Caco-2 (cell line): ENCODE measurements at regions not wholly inside any gene's neighbourhood (a gene's known extent, or its start where the extent isn't known, plus 50 kb on each side); places are given as distances from the start of the nearest gene placed in this dataset.
A peak's percentile ranks its signal among the peaks of the same experiment; 100 is the strongest.

Experiments used
- BruUV-seq: library from RNA; stranded (reverse); fragments of 400-500 nt; replicated peaks from 2 replicates; lab custom pipeline; 2021; lab: Mats Ljungman, UMichigan
- CTCF ChIA-PET: fragments of 300-600 bp; sonication (Branson Sonifier 250); formaldehyde crosslinking; loops from one replicate; lab custom pipeline; 2022; ENCODE audit warnings: antibody characterized with exemption; lab: Charles Lee
- POLR2A ChIA-PET: fragments of 300-600 bp; sonication (Branson Sonifier 250); formaldehyde crosslinking; loops from one replicate; lab custom pipeline; 2022; ENCODE audit warnings: antibody characterized with exemption; lab: Charles Lee
- DNase-seq, 2 experiments: peaks; one replicate each; pipeline versions ENCODE4 v3.0.0 to v3.0.0-alpha.2; 2020 to 2022
- H3K27me3 ChIP-seq: replicated peaks from 2 replicates; pipeline ENCODE4 v1.6.0; 2011; ENCODE audit warnings: low read length; ENCODE audit not compliant: control insufficient read depth, insufficient read depth
- H3K36me3 ChIP-seq: 2 replicates; pipeline ENCODE4 v1.5.1; 2011; ENCODE audit warnings: low read length; ENCODE audit not compliant: control insufficient read depth, insufficient read depth
- H3K4me1 ChIP-seq: fragments of 250-450 bp; sonication (Bioruptor Pico); 2 replicates; pipeline ENCODE4 v1.5.1; 2020; ENCODE audit warnings: mild to moderate bottlenecking
- H3K4me3 ChIP-seq: 2 replicates; pipeline ENCODE4 v1.5.1; 2011; ENCODE audit warnings: low read depth, mild to moderate bottlenecking, control low read depth, low read length
- H3K9me3 ChIP-seq: fragments of 250-450 bp; sonication (Bioruptor Pico); 2 replicates; pipeline ENCODE4 v1.5.1; 2020; ENCODE audit warnings: mild to moderate bottlenecking, moderate library complexity
- H3K27ac Mint-ChIP-seq: one replicate; pipeline ENCODE4 v1.8.0; 2022; ENCODE audit warnings: mixed read lengths; ENCODE audit not compliant: unreplicated experiment
- H3K27me3 Mint-ChIP-seq: one replicate; pipeline ENCODE4 v1.8.0; 2022; ENCODE audit warnings: mixed read lengths; ENCODE audit not compliant: insufficient read depth, unreplicated experiment
- H3K36me3 Mint-ChIP-seq: one replicate; pipeline ENCODE4 v1.8.0; 2022; ENCODE audit warnings: mild to moderate bottlenecking, mixed read lengths; ENCODE audit not compliant: insufficient read depth, unreplicated experiment
- H3K4me1 Mint-ChIP-seq: one replicate; pipeline ENCODE4 v1.8.0; 2022; ENCODE audit warnings: low read depth, mixed read lengths; ENCODE audit not compliant: unreplicated experiment
- H3K4me3 Mint-ChIP-seq: one replicate; pipeline ENCODE4 v1.8.0; 2022; ENCODE audit warnings: mild to moderate bottlenecking, moderate library complexity, mixed read lengths; ENCODE audit not compliant: unreplicated experiment
- H3K9me3 Mint-ChIP-seq: one replicate; pipeline ENCODE4 v1.8.0; 2022; ENCODE audit warnings: mixed read lengths; ENCODE audit not compliant: unreplicated experiment
- intact Hi-C: fragments of 100-400 bp; cut with micrococcal nuclease; formaldehyde crosslinking; loops from one replicate; pipeline ENCODE4 v1.10.0; 2022; ENCODE audit not compliant: unreplicated experiment
- TF ChIP-seq, protein P1 (sequence below), 2 experiments: fragments of 200-600 bp in 1 of 2; IDR thresholded peaks; 1 replicate in 1 of 2; 2 replicates in 1 of 2; pipeline versions ENCODE4 v1.5.1 to v1.8.0; 2011 to 2022; ENCODE audit warnings: antibody characterized with exemption in 1 of 2, control low read depth in 1 of 2, inconsistent platforms in 1 of 2, low read depth in 1 of 2, low read length in 1 of 2, mild to moderate bottlenecking in 1 of 2, moderate library complexity in 1 of 2; ENCODE audit not compliant: insufficient read depth in 1 of 2, severe bottlenecking in 1 of 2, unreplicated experiment in 1 of 2

DNA sequence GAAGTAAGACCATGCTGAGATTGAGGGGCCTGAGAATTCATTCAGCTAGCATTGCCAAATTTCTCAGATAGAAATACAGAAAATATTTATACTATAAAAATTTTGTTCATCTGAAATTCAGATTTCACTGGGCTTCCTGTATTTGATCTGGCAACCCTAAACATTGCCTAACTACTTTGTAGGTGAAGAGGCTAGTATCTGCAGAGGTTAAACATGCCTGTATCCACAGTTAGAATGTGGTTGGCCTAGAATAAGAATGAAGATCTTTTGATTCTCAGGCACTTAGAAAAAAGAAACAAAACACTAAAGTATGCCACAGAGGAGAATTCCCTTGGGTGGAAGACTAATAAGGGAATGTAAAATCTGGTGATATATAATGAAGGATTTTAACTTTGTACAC is 189.0 kb downstream of the DIPK2A start:
- Histone ChIP-seq H3K36me3 (no peaks in the 10 kb centered on the region), H3K4me1 (peaks cover 25% of the 10 kb centered on the region), H3K9me3 (peaks cover 25% of the 10 kb centered on the region), H3K4me3 (no peak overlapping the region), H3K27me3 (no peaks in the 10 kb centered on the region)
- Mint-ChIP-seq H3K36me3 (no peaks in the 10 kb centered on the region), H3K27me3 (no peaks in the 10 kb centered on the region), H3K27ac (no peak overlapping the region), H3K4me3 (no peak overlapping the region), H3K9me3 (peaks cover 34% of the 10 kb centered on the region), H3K4me1 (no peaks in the 10 kb centered on the region)
- ChIA-PET POLR2A (no interaction called here), CTCF (no interaction called here)
- TF ChIP-seq, protein P1, sequence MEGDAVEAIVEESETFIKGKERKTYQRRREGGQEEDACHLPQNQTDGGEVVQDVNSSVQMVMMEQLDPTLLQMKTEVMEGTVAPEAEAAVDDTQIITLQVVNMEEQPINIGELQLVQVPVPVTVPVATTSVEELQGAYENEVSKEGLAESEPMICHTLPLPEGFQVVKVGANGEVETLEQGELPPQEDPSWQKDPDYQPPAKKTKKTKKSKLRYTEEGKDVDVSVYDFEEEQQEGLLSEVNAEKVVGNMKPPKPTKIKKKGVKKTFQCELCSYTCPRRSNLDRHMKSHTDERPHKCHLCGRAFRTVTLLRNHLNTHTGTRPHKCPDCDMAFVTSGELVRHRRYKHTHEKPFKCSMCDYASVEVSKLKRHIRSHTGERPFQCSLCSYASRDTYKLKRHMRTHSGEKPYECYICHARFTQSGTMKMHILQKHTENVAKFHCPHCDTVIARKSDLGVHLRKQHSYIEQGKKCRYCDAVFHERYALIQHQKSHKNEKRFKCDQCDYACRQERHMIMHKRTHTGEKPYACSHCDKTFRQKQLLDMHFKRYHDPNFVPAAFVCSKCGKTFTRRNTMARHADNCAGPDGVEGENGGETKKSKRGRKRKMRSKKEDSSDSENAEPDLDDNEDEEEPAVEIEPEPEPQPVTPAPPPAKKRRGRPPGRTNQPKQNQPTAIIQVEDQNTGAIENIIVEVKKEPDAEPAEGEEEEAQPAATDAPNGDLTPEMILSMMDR (IDR thresholded peaks at IDR 0.05; ENCODE audit: insufficient read depth in 1 of 2, low read depth in 1 of 2, low read length in 1 of 2, severe bottlenecking in 1 of 2, unreplicated experiment in 1 of 2), result no peak
- no peak for DNase-seq
- intact Hi-C loops, result no loop called here
- BruUV-seq, result no TSS peak

DNA sequence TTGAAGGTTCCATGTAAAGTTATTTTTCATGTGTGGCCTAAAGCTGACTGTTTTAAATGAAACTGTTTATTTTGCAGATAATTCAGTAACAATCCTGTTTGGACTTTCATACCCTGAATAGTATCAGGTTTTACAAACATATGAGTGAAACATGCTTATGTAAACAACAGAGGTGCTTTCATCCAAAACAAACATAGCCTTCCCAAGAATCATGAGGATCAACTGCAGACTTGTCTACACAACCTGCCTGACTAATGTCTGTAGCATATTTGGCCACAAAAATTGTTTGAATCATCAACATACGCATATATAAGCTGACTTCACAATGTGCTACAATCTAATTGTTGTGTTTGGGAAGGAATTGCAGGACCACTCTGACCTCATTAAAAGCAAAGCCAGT is 190.4 kb downstream of the DIPK2A start:
- Histone ChIP-seq H3K4me1 (peaks cover 25% of the 10 kb centered on the region), H3K4me3 (no peak overlapping the region), H3K36me3 (no peaks in the 10 kb centered on the region), H3K9me3 (peaks cover 20% of the 10 kb centered on the region), H3K27me3 (no peaks in the 10 kb centered on the region)
- peak in 1 of 2 experiments; percentile 32 for DNase-seq
- Mint-ChIP-seq H3K9me3 (peaks cover 27% of the 10 kb centered on the region), H3K27ac (no peak overlapping the region), H3K4me3 (no peak overlapping the region), H3K36me3 (no peaks in the 10 kb centered on the region), H3K27me3 (no peaks in the 10 kb centered on the region), H3K4me1 (no peaks in the 10 kb centered on the region)
- TF ChIP-seq, protein P1 (IDR thresholded peaks at IDR 0.05; ENCODE audit: insufficient read depth in 1 of 2, low read depth in 1 of 2, low read length in 1 of 2, severe bottlenecking in 1 of 2, unreplicated experiment in 1 of 2), result no peak
- ChIA-PET CTCF (no interaction called here), POLR2A (no interaction called here)
- BruUV-seq, result no TSS peak
- intact Hi-C loops, result no loop called here

- Mint-ChIP-seq H3K9me3 (peaks cover 9% of the 10 kb centered on the region), H3K4me1 (no peaks in the 10 kb centered on the region), H3K36me3 (no peaks in the 10 kb centered on the region), H3K27ac (no peak overlapping the region), H3K4me3 (no peak overlapping the region), H3K27me3 (no peaks in the 10 kb centered on the region)
- ChIA-PET POLR2A (no interaction called here), CTCF (no interaction called here)
- peaks cover 20% of the 10 kb centered on the region for H3K4me1 ChIP-seq
- no peak overlapping the region for H3K4me3 ChIP-seq
- no peaks in the 10 kb centered on the region for H3K36me3 ChIP-seq
- DNase-seq, result no peak
- no peaks in the 10 kb centered on the region for H3K27me3 ChIP-seq
- no TSS peak for BruUV-seq
- TF ChIP-seq, protein P1 (IDR thresholded peaks at IDR 0.05; ENCODE audit: insufficient read depth in 1 of 2, low read depth in 1 of 2, low read length in 1 of 2, severe bottlenecking in 1 of 2, unreplicated experiment in 1 of 2), result no peak
- intact Hi-C loops, result no loop called here
- peaks cover 15% of the 10 kb centered on the region for H3K9me3 ChIP-seq
Observed at GRCh38 chr3:144164352-144164751, 192.7 kb downstream of the DIPK2A start.
